ENCODE measurements at regions not wholly inside any gene's neighbourhood (a gene's known extent, or its start where the extent isn't known, plus 50 kb on each side); places are given as distances from the start of the nearest gene placed in this dataset.

DNA sequence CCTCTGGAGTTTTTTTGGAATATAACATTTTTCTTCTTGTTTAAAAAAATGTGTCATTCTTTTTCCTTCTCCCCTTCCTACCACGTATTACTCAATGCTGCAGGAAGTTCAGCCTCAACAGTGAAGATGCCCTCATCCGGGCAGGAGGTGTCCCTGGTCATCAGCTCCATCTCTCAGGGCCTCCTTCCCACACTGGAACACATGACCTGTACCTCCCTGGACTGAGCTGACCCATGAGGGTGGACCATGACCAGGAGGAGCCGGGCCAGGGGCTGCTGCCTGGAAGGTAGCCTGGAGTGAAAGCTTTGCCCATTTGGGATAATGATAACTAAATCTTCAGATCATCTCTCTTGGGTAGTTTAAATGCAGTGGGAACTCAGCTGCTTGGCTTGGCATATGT is 316.5 kb upstream of the ZMIZ1 start:
- DNase-seq = no peak

DNA sequence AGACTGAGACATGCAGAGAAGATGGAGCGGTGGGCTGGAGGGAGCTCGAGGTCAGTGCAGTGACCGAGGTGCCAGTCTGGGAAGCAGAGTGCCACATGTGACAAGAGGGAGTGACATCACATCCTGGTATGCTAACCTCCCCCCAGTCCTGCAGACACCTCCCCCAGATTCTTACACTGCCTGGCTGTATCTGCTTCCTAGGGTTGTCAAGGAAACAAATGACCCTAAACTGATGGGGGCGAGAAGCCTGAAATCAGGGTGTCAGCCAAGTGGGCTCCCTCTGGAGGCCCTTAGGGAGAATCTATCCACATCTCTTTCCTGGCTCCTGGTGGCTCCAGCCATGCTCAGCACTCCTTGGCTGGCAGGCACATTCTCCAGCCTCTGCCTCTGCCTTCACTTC is 316.1 kb upstream of the ZMIZ1 start:
- no peak for DNase-seq

- no peak for DNase-seq
Measured at GRCh38 chr10:78754269-78755062, 314.3 kb upstream of the ZMIZ1 start.

GRCh38 chr10:78755063-78755701 is 313.6 kb upstream of the ZMIZ1 start:
- DNase-seq = no peak

- no peak for DNase-seq
Measured at GRCh38 chr10:78755877-78756455, 312.8 kb upstream of the ZMIZ1 start.

DNA sequence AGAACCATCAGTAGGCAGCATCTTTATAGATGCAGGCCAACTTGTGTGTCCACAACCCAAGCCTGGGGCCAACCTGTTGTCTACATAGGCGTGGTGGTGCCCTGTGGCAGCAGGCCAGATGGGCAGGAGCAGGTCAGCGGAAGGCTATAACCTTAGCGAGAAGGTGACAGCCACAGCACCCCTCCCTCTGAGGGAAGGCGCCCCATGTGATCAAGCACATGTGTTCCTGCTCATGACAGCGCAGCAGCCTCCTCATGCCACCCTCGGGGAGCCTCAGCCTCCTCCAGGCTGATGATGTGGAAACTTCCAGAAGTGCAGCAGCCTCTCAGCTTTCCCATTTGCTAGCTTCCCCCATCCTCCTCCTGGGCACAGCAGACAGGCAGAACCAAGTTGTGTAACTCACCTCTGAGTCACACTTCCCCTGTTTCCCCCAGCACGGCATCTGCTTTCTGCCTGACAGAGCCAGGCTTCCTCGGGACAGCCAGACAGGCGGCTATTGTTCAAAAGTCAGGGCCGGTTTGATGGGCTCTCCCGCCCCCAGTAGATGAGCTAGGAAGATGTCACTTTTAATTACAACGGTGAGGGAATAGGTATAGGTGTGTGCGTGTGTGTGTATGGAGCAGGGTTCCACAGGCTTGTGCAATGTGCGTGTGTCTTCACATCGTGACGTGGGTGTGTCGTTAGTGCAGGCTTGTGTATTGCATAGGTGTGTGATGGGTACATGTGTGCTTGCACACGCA is 312.0 kb upstream of the ZMIZ1 start:
- DNase-seq = no peak

GRCh38 chr10:78757344-78757925 is 311.3 kb upstream of the ZMIZ1 start:
- DNase-seq = no peak

GRCh38 chr10:78758176-78758575 is 310.6 kb upstream of the ZMIZ1 start:
- no peak for DNase-seq

- DNase-seq = no peak
Measured at GRCh38 chr10:78759456-78760120, 309.2 kb upstream of the ZMIZ1 start.

DNA sequence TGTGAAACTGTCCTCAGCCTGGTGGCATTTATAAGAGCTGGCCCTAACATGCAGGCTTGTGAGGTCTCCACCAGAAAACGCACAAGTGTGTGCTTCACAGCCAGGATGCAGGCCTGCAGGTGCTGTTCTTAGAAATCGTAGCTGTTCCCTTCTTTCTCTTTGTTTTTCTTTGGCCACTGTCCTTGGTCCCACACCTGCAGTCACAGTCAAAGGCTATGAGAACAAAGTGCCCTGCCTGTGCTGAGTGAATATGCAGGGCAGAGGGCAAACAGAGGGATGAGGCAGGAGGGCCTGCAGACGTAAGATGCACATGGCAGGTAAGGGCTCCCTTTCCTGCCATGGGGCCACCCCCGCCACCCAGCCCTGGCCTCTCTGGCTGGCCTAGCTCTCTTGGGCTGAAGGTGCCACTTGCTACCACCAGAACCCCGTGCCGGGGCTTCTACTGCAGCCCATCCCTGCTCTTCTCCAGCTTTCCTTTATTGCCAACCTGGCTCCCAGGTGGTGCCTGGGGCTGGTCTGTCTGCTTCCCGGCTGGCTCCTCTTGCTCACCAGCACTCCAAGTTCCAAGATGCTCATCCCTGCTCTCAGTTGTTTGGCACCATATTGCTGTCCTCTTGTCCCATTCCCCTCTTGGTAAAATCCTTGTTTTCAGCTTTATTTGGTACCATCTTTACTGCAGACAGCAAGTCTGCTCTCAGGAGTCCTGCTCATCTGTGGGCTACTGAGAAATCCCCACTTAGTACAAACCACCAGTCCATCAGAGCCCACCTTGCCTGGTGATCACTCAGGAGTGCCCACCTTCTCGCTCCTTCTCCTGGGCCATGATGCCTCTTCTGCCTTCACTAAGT is 308.1 kb upstream of the ZMIZ1 start:
- DNase-seq = no peak

DNA sequence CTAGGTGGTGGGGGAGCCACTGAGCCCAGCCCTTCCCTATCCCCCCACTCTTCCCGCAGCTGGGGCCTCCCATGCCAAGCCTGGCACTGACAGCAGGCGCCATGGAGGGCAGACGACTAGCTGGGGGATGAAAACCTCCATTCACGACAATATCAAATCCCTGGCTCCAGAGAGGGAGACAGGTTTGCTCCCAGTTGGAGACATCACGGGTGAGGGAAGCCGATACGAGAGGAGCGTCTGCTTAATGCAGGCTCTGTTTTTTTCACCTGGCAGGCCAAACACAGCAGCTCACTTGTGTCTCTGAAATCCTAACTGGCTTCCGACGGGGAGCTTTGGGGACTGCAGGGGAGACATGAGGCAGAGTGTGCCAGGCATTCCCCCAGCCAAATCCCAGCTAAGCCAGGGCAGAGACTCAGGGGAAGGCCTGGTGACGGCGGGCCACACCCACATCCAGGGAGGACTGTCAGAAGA is 307.4 kb upstream of the ZMIZ1 start:
- no peak for DNase-seq

DNA sequence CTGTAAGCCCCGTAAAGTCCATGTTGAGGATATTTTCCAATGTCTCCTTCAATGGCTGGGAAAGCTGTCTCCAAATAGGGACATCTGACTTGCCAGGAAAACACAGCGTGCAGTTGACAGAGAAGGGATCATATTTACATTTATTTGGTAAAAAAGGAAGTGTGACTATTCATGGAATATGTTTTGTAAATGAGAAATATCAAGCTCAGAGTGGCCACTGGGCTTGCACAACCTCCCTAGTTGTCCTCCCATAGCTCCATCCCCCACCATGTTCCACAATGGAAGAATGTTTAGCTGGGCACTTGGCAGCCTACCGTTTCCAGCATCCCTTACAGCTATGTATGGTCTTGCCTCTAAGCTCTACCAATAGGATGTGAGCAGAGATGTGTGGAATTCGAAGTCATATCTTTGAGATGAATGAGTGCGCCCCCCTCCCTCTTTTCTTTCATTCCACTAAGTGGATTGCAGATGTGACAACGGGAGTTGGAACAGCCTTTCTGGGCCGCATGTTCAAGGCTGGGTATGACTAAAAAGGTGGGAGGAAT is 306.6 kb upstream of the ZMIZ1 start:
- no peak for DNase-seq

DNA sequence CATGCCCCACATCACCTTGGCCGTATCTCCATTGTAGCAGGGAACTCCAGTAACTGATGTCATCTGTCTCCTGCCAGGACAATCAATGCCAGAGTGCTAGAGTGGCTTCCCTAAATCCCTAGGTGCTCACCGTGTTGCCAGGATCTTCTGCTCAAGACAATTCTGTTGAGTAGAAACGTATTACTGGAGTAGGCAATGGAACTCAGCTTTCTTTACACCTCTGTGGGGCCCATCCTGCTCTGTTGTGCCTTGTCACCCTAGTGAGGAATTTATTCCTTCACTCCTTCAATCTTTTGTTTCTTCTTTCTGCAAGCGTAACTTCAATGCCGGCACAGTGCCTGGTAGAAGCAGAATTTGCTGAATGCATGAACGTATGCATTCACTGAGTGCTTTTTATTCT is 305.5 kb upstream of the ZMIZ1 start:
- no peak for DNase-seq

DNA sequence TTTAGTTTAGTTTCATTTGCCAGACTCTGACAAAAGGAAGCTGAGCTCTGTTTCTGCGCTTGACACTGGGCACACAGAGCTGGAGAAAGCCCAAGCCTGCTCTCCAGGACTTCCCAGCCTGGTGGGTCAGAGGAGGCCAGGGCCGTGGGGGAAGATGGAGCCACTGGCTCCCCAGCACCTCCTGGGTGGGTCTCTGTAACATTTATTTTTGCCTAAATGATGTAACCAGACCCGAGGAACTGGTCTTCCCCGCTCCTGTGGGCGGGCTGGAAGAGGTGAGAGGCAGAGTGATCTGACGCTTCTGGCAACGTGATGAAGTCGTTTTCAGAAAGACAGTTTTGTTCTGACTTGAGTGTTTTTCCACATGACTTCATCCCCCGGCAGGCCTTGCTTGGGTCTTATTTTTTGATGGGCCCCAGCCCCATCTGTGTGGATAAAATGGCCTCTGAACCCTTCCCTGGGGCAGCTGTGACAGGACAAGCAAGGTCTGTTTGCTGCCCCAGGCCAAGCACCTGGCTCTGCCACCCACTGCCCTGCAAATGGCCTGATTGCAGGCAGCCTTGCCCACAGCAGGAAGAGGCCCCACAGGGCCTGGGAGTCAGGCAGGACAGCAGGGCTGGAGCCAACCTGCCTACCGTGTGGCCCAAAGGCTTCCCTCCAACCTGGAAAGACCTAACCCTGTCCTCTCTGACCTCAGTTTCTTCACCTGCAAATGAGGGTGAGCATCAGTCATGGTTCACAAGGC is 304.9 kb upstream of the ZMIZ1 start:
- no peak for DNase-seq

DNA sequence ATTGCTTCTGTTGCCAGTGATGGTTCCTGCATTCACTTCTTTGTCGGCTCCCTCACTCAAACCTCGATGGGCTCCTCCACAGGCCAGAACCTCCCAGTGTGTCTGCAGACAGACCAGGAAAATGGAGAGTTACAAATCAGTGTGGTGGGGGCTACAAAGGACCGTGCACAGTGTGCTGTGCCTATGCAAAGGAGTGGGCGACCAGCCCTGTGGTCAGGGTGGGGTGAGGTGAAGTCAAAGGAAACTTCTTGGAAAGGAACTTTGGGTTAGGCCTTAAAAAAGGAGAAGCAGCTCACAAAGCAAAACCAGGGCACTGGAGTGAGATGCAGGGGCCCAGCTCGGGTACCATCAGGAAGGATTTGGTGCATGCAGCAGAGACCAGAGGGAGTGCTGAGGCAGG is 304.3 kb upstream of the ZMIZ1 start:
- no peak for DNase-seq

- no peak for DNase-seq
Measured at GRCh38 chr10:78764846-78765430, 303.8 kb upstream of the ZMIZ1 start.

DNA sequence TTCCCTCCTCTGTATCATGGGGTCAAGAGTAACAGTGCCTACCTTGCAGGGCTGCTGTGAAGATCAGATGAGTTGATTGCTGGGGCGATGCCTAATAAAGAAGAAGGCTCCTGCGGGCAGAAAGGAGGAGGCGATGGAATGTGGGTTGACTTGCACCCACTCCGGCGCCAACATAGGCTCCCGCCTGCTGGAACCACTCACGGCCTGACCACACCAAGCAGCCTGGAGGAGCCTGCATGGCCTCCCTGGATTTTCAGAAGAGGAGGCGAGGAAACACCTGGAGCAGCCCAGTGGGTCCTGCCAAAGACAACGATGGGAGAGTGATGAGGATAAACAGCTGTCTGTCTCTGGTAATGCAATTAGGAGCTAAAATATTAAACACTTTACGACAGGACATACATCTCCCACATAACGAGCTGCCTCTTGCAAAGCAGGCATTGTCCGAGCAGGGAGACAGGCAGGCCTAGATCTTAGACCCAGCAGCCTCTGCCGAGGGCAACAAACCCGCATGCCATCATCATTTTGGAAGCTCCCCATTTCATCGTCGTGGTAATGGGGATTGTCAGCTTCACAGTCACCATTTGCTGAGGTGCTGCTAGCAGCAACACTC is 302.9 kb upstream of the ZMIZ1 start:
- no peak for DNase-seq

DNA sequence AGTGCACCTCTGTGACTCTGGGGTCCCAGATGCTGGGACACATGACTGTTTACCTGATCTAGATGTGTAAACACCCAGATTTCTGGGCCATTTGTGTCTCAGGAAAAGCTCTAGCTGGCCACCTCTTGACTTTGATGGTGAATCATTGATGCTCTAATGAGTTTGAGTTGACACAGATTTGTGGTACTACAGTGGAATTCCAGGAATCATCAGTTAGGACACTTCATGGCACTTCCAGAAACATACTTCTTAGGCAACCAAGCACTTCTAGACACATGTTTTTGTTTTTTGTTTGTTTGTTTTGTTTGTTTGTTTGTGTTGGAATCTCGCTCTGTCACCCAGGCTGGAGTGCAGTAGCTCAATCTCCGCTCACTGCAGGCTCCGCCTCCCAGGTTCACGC is 302.2 kb upstream of the ZMIZ1 start:
- DNase-seq = no peak

- no peak for DNase-seq
Measured at GRCh38 chr10:78768041-78768835, 300.5 kb upstream of the ZMIZ1 start.

All from effector CD4-positive, alpha-beta T cell (primary cell).